HepG2 (cell line): ENCODE measurements at regions not wholly inside any gene's neighbourhood (a gene's known extent, or its start where the extent isn't known, plus 50 kb on each side); places are given as distances from the start of the nearest gene placed in this dataset.

Experiments
- ATAC-seq: fragments of 200-7000 bp; cut with Tn5 transposase; 3 replicates; pipeline ENCODE4 v1.9.1; 2020; ENCODE audit warnings: mild to moderate bottlenecking, moderate library complexity
- BruUV-seq: library from RNA; stranded (reverse); fragments of 400-500 nt; replicated peaks from 2 replicates; lab custom pipeline; 2021; lab: Mats Ljungman, UMichigan
- CTCF ChIA-PET: fragments of 300-600 bp; formaldehyde crosslinking; extraction: SDS; loops from one replicate; lab custom pipeline; 2021; ENCODE audit warnings: low total read pairs, inconsistent platforms, low intra/inter-chr PET ratio; lab: Yijun Ruan, JAX
- POLR2A ChIA-PET: fragments of 350-600 bp; sonication (Branson Sonifier 250); formaldehyde crosslinking; loops from one replicate; lab custom pipeline; 2020; ENCODE audit warnings: antibody characterized with exemption, inconsistent platforms; lab: Yijun Ruan, JAX
- DNase-seq: peaks from one replicate; pipeline ENCODE4 v3.0.0-alpha.2; 2015; ENCODE audit warnings: low spot score
- FAIRE-seq: peaks from 3 replicates; lab custom pipeline; 2011; peaks lifted over from hg19 to GRCh38; lab: Jason Lieb, UNC
- H2AFZ ChIP-seq: one replicate; pipeline ENCODE4 v1.6.1; 2011; ENCODE audit warnings: low read length, inconsistent platforms
- H3K27ac ChIP-seq: fragments of 300-600 bp; 3 replicates; pipeline ENCODE4 v1.8.0; 2011; ENCODE audit warnings: mixed run types, mild to moderate bottlenecking, mixed read lengths, low read length, inconsistent platforms; ENCODE audit not compliant: insufficient read depth; ENCODE audit errors: extremely low read length
- H3K27me3 ChIP-seq, 2 experiments: fragments of 200-600 bp in 1 of 2; 2 replicates in 1 of 2; 3 replicates in 1 of 2; pipeline versions ENCODE4 v1.6.0 to v1.8.0; 2011; ENCODE audit warnings: low read length in 2 of 2, mild to moderate bottlenecking in 2 of 2, moderate library complexity in 2 of 2, inconsistent platforms in 1 of 2; ENCODE audit not compliant: insufficient read depth in 2 of 2, control insufficient read depth in 1 of 2
- H3K36me3 ChIP-seq, 2 experiments: fragments of 200-600 bp in 1 of 2; replicated peaks in 1 of 2; 2 replicates in 1 of 2; 3 replicates in 1 of 2; pipeline versions ENCODE4 v1.5.1 to v1.8.0; 2011; ENCODE audit warnings: low read length in 2 of 2, inconsistent platforms in 1 of 2; ENCODE audit not compliant: insufficient read depth in 2 of 2, control insufficient read depth in 1 of 2
- H3K4me1 ChIP-seq: 2 replicates; pipeline ENCODE4 v1.5.1; 2012; ENCODE audit warnings: low read length, inconsistent platforms; ENCODE audit not compliant: insufficient read depth
- H3K4me2 ChIP-seq: 2 replicates; pipeline ENCODE4 v1.6.0; 2011; ENCODE audit warnings: low read depth, low read length, inconsistent platforms
- H3K4me3 ChIP-seq, 3 experiments: fragments of 200-600 bp in 1 of 3; sonication (generic), shearing (Covaris generic) in 1 of 3; replicated peaks in 1 of 3; 2 replicates each; pipeline ENCODE4 v1.5.1; 2011 to 2016; ENCODE audit warnings: low read length in 3 of 3, inconsistent platforms in 2 of 3, low read depth in 2 of 3, mild to moderate bottlenecking in 2 of 3, control low read depth in 1 of 3, mixed read lengths in 1 of 3; ENCODE audit not compliant: insufficient read depth in 1 of 3
- H3K79me2 ChIP-seq: one replicate; pipeline ENCODE4 v1.6.1; 2011; ENCODE audit warnings: low read length, inconsistent platforms; ENCODE audit not compliant: insufficient read depth
- H3K9ac ChIP-seq: 2 replicates; pipeline ENCODE4 v1.6.0; 2011; ENCODE audit warnings: mild to moderate bottlenecking, low read depth, low read length, inconsistent platforms; ENCODE audit not compliant: insufficient read depth
- H3K9me3 ChIP-seq: 2 replicates; pipeline ENCODE4 v1.5.1; 2012; ENCODE audit warnings: mild to moderate bottlenecking, low read length
- H4K20me1 ChIP-seq: 2 replicates; pipeline ENCODE4 v1.6.0; 2011; ENCODE audit warnings: inconsistent platforms, mild to moderate bottlenecking, low read length, moderate library complexity; ENCODE audit not compliant: insufficient read depth
- AHR ChIP-seq: IDR thresholded peaks from 2 replicates; pipeline ENCODE4 v1.6.1; 2018; ENCODE audit warnings: missing genetic modification reagents, missing compliant biosample characterization
- ZNF17 ChIP-seq: sonication (generic); formaldehyde crosslinking; IDR thresholded peaks from 2 replicates; pipeline ENCODE4 v1.5.0; 2020; ENCODE audit warnings: mild to moderate bottlenecking, missing genetic modification reagents
- ZNF251 ChIP-seq: sonication (generic); formaldehyde crosslinking; IDR thresholded peaks from 2 replicates; pipeline ENCODE4 v1.9.0; 2021; ENCODE audit warnings: mild to moderate bottlenecking, missing genetic modification reagents
- whole genome bisulfite sequencing: methylation state at CpG from one replicate; pipeline ENCODE4 v1.1.6; 2017; ENCODE audit warnings: low lambda C conversion rate; 5-methylcytosine and 5-hydroxymethylcytosine counted together
- in situ Hi-C: cut with HindIII; loops from 2 replicates; pipeline ENCODE4 v1.10.0; 2017; ENCODE audit warnings: low pct_unique_long_range_greater_than_20kb; ENCODE audit not compliant: extremely low pct_ligation_motif_present
- intact Hi-C: fragments of 100-400 bp; cut with micrococcal nuclease; formaldehyde crosslinking; loops from one replicate; pipeline ENCODE4 v1.10.0; 2022; ENCODE audit not compliant: unreplicated experiment

GRCh38 chrY:15593476-15594160 lies 1069.3 kb downstream of the NLGN4Y start:
- H3K9me3 ChIP-seq: no peaks in the 10 kb centered on the region
- no peaks in the 10 kb centered on the region for H3K36me3 ChIP-seq
- in situ Hi-C loops (no loop called here), intact Hi-C loops (no loop called here)
- no peak for DNase-seq
- no peaks in the 10 kb centered on the region for H4K20me1 ChIP-seq
- H3K79me2 ChIP-seq: no peaks in the 10 kb centered on the region
- ChIA-PET CTCF (no interaction called here), POLR2A (no interaction called here)
- no peak overlapping the region for H3K4me3 ChIP-seq
- no peak overlapping the region for H3K27ac ChIP-seq
- H3K4me2 ChIP-seq: no peak overlapping the region
- BruUV-seq: no TSS peak
- H3K9ac ChIP-seq: no peak overlapping the region
- ATAC-seq: no peak
- H3K27me3 ChIP-seq: no peaks in the 10 kb centered on the region
- 0% methylated on average over 3 of the region's 4 CpGs for WGBS
- H2AFZ ChIP-seq: no peak overlapping the region
- no peaks in the 10 kb centered on the region for H3K4me1 ChIP-seq
- FAIRE-seq: no peak
- TF ChIP-seq AHR (CRISPR knock-in tag) (no peak), ZNF251 (no peak)

GRCh38 chrY:15594179-15594578 lies 1069.8 kb downstream of the NLGN4Y start:
- Histone ChIP-seq H3K27me3 (no peaks in the 10 kb centered on the region), H4K20me1 (no peaks in the 10 kb centered on the region), H2AFZ (no peak overlapping the region)
- FAIRE-seq: no peak
- in situ Hi-C loops: no loop called here
- no peak for TF ChIP-seq ZNF17 (CRISPR knock-in tag)
- TF ChIP-seq, all 625 proteins: peak for 0
- no peak overlapping the region for H3K27ac ChIP-seq
- no peaks in the 10 kb centered on the region for H3K79me2 ChIP-seq
- BruUV-seq: no TSS peak
- no peaks in the 10 kb centered on the region for H3K4me1 ChIP-seq
- DNase-seq: no peak
- ChIA-PET CTCF (no interaction called here), POLR2A (no interaction called here)
- WGBS: 2% methylated on average over 3 of the region's 3 CpGs
- no peak overlapping the region for H3K9ac ChIP-seq
- H3K4me2 ChIP-seq: no peak overlapping the region
- ATAC-seq: no peak
- intact Hi-C loops: no loop called here
- no peak overlapping the region for H3K4me3 ChIP-seq
- no peaks in the 10 kb centered on the region for H3K36me3 ChIP-seq
- no peaks in the 10 kb centered on the region for H3K9me3 ChIP-seq
